GM12878 (cell line): ENCODE measurements at regions not wholly inside any gene's neighbourhood (a gene's known extent, or its start where the extent isn't known, plus 50 kb on each side); places are given as distances from the start of the nearest gene placed in this dataset.

Experiments used
- ATAC-seq: fragments of 200-7000 bp; cut with Tn5 transposase; 3 replicates; pipeline ENCODE4 v1.9.1; 2020; ENCODE audit warnings: mild to moderate bottlenecking, moderate library complexity
- BruUV-seq: library from RNA; stranded (reverse); fragments of 400-500 nt; replicated peaks from 2 replicates; lab custom pipeline; 2021; lab: Mats Ljungman, UMichigan
- CTCF ChIA-PET: fragments of 300-600 bp; sonication (Branson Sonifier 250); formaldehyde crosslinking; extraction: SDS; loops from one replicate; lab custom pipeline; 2021; ENCODE audit warnings: inconsistent platforms; lab: Yijun Ruan, JAX
- POLR2A ChIA-PET: fragments of 350-600 bp; formaldehyde crosslinking; extraction: SDS; loops from one replicate; lab custom pipeline; 2021; ENCODE audit warnings: inconsistent platforms; lab: Charles Lee
- RAD21 ChIA-PET: fragments of 300-600 bp; sonication (Branson Sonifier 250); formaldehyde crosslinking; loops from one replicate; lab custom pipeline; 2023; ENCODE audit warnings: antibody characterized with exemption; ENCODE audit not compliant: unreplicated experiment; lab: Charles Lee
- SMC1A ChIA-PET: fragments of 300-600 bp; sonication (Branson Sonifier 250); formaldehyde crosslinking; loops from one replicate; lab custom pipeline; 2023; ENCODE audit not compliant: unreplicated experiment, uncharacterized antibody; lab: Charles Lee
- DNase-seq: peaks from one replicate; pipeline ENCODE4 v3.0.0-alpha.2; 2011; ENCODE audit warnings: low read depth, low spot score
- FAIRE-seq: peaks from 3 replicates; lab custom pipeline; 2011; peaks lifted over from hg19 to GRCh38; lab: Jason Lieb, UNC
- H2AFZ ChIP-seq: 2 replicates; pipeline ENCODE4 v1.6.0; 2011; ENCODE audit warnings: low read depth, low read length, control low read depth; ENCODE audit not compliant: control insufficient read depth
- H3K27ac ChIP-seq: 2 replicates; pipeline ENCODE4 v1.5.1; 2011; ENCODE audit warnings: control low read depth; ENCODE audit not compliant: control insufficient read depth, insufficient read depth
- H3K27me3 ChIP-seq, 2 experiments: replicated peaks in 1 of 2; 2 replicates each; pipeline versions ENCODE4 v1.6.0 to v1.6.1; 2011; ENCODE audit warnings: low read length in 1 of 2; ENCODE audit not compliant: control insufficient read depth in 2 of 2, insufficient read depth in 2 of 2
- H3K36me3 ChIP-seq, 2 experiments: 2 replicates each; pipeline ENCODE4 v1.5.1; 2011; ENCODE audit warnings: low read length in 1 of 2; ENCODE audit not compliant: control insufficient read depth in 2 of 2, insufficient read depth in 2 of 2
- H3K4me1 ChIP-seq: 2 replicates; pipeline ENCODE4 v1.6.1; 2011; ENCODE audit warnings: mild to moderate bottlenecking, low read length, moderate library complexity, mixed read lengths; ENCODE audit not compliant: control insufficient read depth, insufficient read depth
- H3K4me2 ChIP-seq: 2 replicates; pipeline ENCODE4 v1.6.0; 2011; ENCODE audit warnings: control low read depth; ENCODE audit not compliant: control insufficient read depth, insufficient read depth
- H3K4me3 ChIP-seq: fragments of 200-600 bp; sonication (generic); 2 replicates; pipeline ENCODE4 v1.5.1; 2016
- H3K79me2 ChIP-seq: 2 replicates; pipeline ENCODE4 v1.6.0; 2011; ENCODE audit warnings: low read length; ENCODE audit not compliant: control insufficient read depth, insufficient read depth
- H3K9ac ChIP-seq: 2 replicates; pipeline ENCODE4 v1.8.0; 2011; ENCODE audit warnings: low read length, control low read depth, mixed read lengths; ENCODE audit not compliant: control insufficient read depth, insufficient read depth
- H3K9me3 ChIP-seq: replicated peaks from 3 replicates; pipeline ENCODE4 v1.5.1; 2011; ENCODE audit warnings: mild to moderate bottlenecking, low read length; ENCODE audit not compliant: control insufficient read depth, insufficient read depth
- H4K20me1 ChIP-seq: 2 replicates; pipeline ENCODE4 v1.6.0; 2011; ENCODE audit not compliant: control insufficient read depth, insufficient read depth
- CEBPZ ChIP-seq: fragments of 150-350 bp; IDR thresholded peaks from 2 replicates; pipeline ENCODE4 v1.6.1; 2016; ENCODE audit warnings: low read depth, low read length
- KDM1A ChIP-seq: fragments of 200-600 bp; sonication (generic); IDR thresholded peaks from 2 replicates; pipeline ENCODE4 v1.6.1; 2016; ENCODE audit warnings: borderline replicate concordance
- LARP7 ChIP-seq: fragments of 450-650 bp; IDR thresholded peaks from 2 replicates; pipeline ENCODE4 v1.6.1; 2017; ENCODE audit warnings: mild to moderate bottlenecking
- MYC ChIP-seq: IDR thresholded peaks from 2 replicates; pipeline ENCODE4 v1.6.1; 2011; ENCODE audit warnings: mild to moderate bottlenecking, low read length, moderate library complexity, inconsistent platforms; ENCODE audit not compliant: insufficient read depth, insufficient replicate concordance, insufficient read length, severe bottlenecking
- POLR2A ChIP-seq: IDR thresholded peaks from 2 replicates; pipeline ENCODE4 v1.6.1; 2011; ENCODE audit warnings: low read depth, mild to moderate bottlenecking, low read length
- SREBF2 ChIP-seq: IDR thresholded peaks from 2 replicates; pipeline ENCODE4 v1.6.1; 2012; ENCODE audit warnings: mild to moderate bottlenecking, low read length
- SUPT20H ChIP-seq: IDR thresholded peaks from 2 replicates; pipeline ENCODE4 v1.6.1; 2011; ENCODE audit warnings: low read depth, mild to moderate bottlenecking, low read length, moderate library complexity, borderline replicate concordance; ENCODE audit not compliant: control insufficient read depth
- USF1 ChIP-seq: IDR thresholded peaks from 2 replicates; pipeline ENCODE4 v1.6.1; 2011; ENCODE audit warnings: borderline replicate concordance, low read depth, mild to moderate bottlenecking, moderate library complexity, mixed read lengths, low read length; ENCODE audit not compliant: insufficient read depth; ENCODE audit errors: extremely low read length
- WRNIP1 ChIP-seq: IDR thresholded peaks from 2 replicates; pipeline ENCODE4 v1.6.1; 2011; ENCODE audit warnings: low read depth, low read length, improper control_type of control experiment, borderline replicate concordance
- WGBS: methylation state at CpG from one replicate; pipeline ENCODE4 v1.1.6; 2016; ENCODE audit warnings: low lambda C conversion rate; ENCODE audit not compliant: insufficient replicate concordance, insufficient coverage; ENCODE audit errors: missing lambda C conversion rate; 5-methylcytosine and 5-hydroxymethylcytosine counted together
- in situ Hi-C: fragments of 300-500 bp; cut with MboI; formaldehyde crosslinking; loops from 9 replicates; pipeline ENCODE4 v1.14.3; 2018; ENCODE audit warnings: mixed read lengths
- intact Hi-C: fragments of 100-400 bp; cut with micrococcal nuclease; formaldehyde crosslinking; loops from one replicate; pipeline ENCODE4 v1.14.2; 2022; ENCODE audit not compliant: unreplicated experiment
- TF ChIP-seq, protein P1 (sequence below): IDR thresholded peaks from 2 replicates; pipeline ENCODE4 v1.6.1; 2012; ENCODE audit warnings: low read depth, low read length, improper control_type of control experiment
- TF ChIP-seq, protein P2 (sequence below): fragments of 450-650 bp; IDR thresholded peaks from 2 replicates; pipeline ENCODE4 v1.6.1; 2017; ENCODE audit warnings: antibody characterized with exemption, mild to moderate bottlenecking, moderate library complexity

- H2AFZ ChIP-seq = no peak overlapping the region
- H3K4me2 ChIP-seq = no peak overlapping the region
- no peaks in the 10 kb centered on the region for H3K4me1 ChIP-seq
- no TSS peak for BruUV-seq
- ChIA-PET POLR2A (no interaction called here), CTCF (no interaction called here), RAD21 (no interaction called here), SMC1A (no interaction called here)
- in situ Hi-C loops = no loop called here
- ATAC-seq (no peak), FAIRE-seq (no peak), DNase-seq (no peak)
- no peaks in the 10 kb centered on the region for H3K36me3 ChIP-seq
- H3K79me2 ChIP-seq = no peaks in the 10 kb centered on the region
- no peak for TF ChIP-seq CEBPZ
- H3K9ac ChIP-seq = no peak overlapping the region
- no peaks in the 10 kb centered on the region for H3K27me3 ChIP-seq
- intact Hi-C loops = no loop called here
- H3K4me3 ChIP-seq = no peak overlapping the region
- H3K9me3 ChIP-seq = no peaks in the 10 kb centered on the region; the same call in 2 of the 3 replicates
- H4K20me1 ChIP-seq = no peaks in the 10 kb centered on the region
- WGBS = 31% methylated on average over 4 of the region's 4 CpGs
- H3K27ac ChIP-seq = no peak overlapping the region
These were observed 113.9 kb upstream of the GRM7 start for GRCh38 chr3:6747017-6747416.

DNA sequence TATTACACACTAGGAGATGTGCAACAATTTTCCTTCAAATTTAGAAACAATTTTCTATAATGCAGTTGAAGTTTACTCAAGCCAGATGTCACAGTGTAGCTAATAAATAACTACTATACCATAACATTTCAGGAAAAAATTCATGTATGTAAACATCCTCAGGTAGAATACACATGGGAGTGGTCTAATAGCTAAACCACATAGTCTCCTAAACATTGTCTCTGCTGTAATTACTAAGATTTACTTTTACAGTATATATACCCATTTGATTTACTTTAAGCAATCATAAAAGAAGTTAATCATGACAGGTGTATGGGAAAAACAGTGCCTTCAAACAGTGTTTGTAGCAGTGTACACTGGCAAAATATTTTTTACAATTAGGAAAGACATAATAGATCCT is 110.1 kb upstream of the GRM7 start:
- ChIA-PET RAD21 (no interaction called here), POLR2A (no interaction called here), SMC1A (interaction anchor here (1.0 to 1.3 kb wide), 2 partner anchors 34 to 52 kb away, joined by 3 to 4 read pairs; no protein-coding TSS in a partner anchor), CTCF (interaction anchor here (0.9 kb wide), 1 partner anchor 13 kb away, joined by 4 read pairs; no protein-coding TSS in a partner anchor)
- H2AFZ ChIP-seq = no peak overlapping the region
- no peaks in the 10 kb centered on the region for H3K27me3 ChIP-seq
- H4K20me1 ChIP-seq = no peaks in the 10 kb centered on the region
- no peak for ATAC-seq
- H3K27ac ChIP-seq = no peak overlapping the region
- H3K4me3 ChIP-seq = no peak overlapping the region
- H3K79me2 ChIP-seq = no peaks in the 10 kb centered on the region
- no peak for DNase-seq
- no peaks in the 10 kb centered on the region for H3K36me3 ChIP-seq
- no peaks in the 10 kb centered on the region for H3K4me1 ChIP-seq
- no peak overlapping the region for H3K4me2 ChIP-seq
- no peak overlapping the region for H3K9ac ChIP-seq
- no peaks in the 10 kb centered on the region; the same call in 2 of the 3 replicates for H3K9me3 ChIP-seq
- FAIRE-seq = no peak
- in situ Hi-C loops (no loop called here), intact Hi-C loops (no loop called here)
- BruUV-seq = no TSS peak
- TF ChIP-seq USF1 (no peak), LARP7 (no peak), MYC (no peak), SREBF2 (no peak), SUPT20H (no peak), WRNIP1 (no peak), KDM1A (no peak), POLR2A (no peak)
- TF ChIP-seq, protein P1, sequence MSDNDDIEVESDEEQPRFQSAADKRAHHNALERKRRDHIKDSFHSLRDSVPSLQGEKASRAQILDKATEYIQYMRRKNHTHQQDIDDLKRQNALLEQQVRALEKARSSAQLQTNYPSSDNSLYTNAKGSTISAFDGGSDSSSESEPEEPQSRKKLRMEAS = no peak
- TF ChIP-seq, protein P2, sequence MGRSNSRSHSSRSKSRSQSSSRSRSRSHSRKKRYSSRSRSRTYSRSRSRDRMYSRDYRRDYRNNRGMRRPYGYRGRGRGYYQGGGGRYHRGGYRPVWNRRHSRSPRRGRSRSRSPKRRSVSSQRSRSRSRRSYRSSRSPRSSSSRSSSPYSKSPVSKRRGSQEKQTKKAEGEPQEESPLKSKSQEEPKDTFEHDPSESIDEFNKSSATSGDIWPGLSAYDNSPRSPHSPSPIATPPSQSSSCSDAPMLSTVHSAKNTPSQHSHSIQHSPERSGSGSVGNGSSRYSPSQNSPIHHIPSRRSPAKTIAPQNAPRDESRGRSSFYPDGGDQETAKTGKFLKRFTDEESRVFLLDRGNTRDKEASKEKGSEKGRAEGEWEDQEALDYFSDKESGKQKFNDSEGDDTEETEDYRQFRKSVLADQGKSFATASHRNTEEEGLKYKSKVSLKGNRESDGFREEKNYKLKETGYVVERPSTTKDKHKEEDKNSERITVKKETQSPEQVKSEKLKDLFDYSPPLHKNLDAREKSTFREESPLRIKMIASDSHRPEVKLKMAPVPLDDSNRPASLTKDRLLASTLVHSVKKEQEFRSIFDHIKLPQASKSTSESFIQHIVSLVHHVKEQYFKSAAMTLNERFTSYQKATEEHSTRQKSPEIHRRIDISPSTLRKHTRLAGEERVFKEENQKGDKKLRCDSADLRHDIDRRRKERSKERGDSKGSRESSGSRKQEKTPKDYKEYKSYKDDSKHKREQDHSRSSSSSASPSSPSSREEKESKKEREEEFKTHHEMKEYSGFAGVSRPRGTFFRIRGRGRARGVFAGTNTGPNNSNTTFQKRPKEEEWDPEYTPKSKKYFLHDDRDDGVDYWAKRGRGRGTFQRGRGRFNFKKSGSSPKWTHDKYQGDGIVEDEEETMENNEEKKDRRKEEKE = no peak
